IPS DF 4.7 (cell line): ENCODE measurements at regions not wholly inside any gene's neighbourhood (a gene's known extent, or its start where the extent isn't known, plus 50 kb on each side); places are given as distances from the start of the nearest gene placed in this dataset.
"Not testable (repeated sequence)": the region's sequence is repeated elsewhere in the genome, so short reads cannot be mapped to it uniquely, and the experiment has no call there.

ENCODE experiments used
- DNase-seq: peaks from one replicate; pipeline ENCODE4 v3.0.0-alpha.2; 2013; ENCODE audit warnings: low spot score; ENCODE audit errors: extremely low read depth

- no peak for DNase-seq
These were observed 176.8 kb upstream of the GLRA2 start for GRCh38 chrX:14352511-14352910.

GRCh38 chrX:14351611-14352303, 177.6 kb upstream of the GLRA2 start:
- no peak for DNase-seq

- no peak for DNase-seq
These were observed 181.8 kb upstream of the GLRA2 start for GRCh38 chrX:14347523-14347922.

- no peak for DNase-seq
These were observed 185.0 kb upstream of the GLRA2 start for GRCh38 chrX:14344172-14344940.

- no peak for DNase-seq
These were observed 219.9 kb upstream of the GLRA2 start for GRCh38 chrX:14309431-14309830.

GRCh38 chrX:14308976-14309375, 220.4 kb upstream of the GLRA2 start:
- DNase-seq = not testable (repeated sequence)

- no peak for DNase-seq
These were observed 225.4 kb upstream of the GLRA2 start for GRCh38 chrX:14303891-14304290.

- not testable (repeated sequence) for DNase-seq
These were observed 226.8 kb upstream of the GLRA2 start for GRCh38 chrX:14302561-14302960.

- DNase-seq = no peak
These were observed 229.0 kb upstream of the GLRA2 start for GRCh38 chrX:14300376-14300775.

GRCh38 chrX:14295426-14295825, 233.9 kb upstream of the GLRA2 start:
- DNase-seq = no peak

- peak; percentile 1 for DNase-seq
These were observed 237.5 kb upstream of the GLRA2 start for GRCh38 chrX:14291666-14292500.

GRCh38 chrX:14290335-14290734, 239.0 kb upstream of the GLRA2 start:
- no peak for DNase-seq

- no peak for DNase-seq
These were observed 245.0 kb upstream of the GEMIN8 start for GRCh38 chrX:14274691-14275090.

GRCh38 chrX:14267216-14267615, 237.5 kb upstream of the GEMIN8 start:
- no peak for DNase-seq

- DNase-seq = no peak
These were observed 237.0 kb upstream of the GEMIN8 start for GRCh38 chrX:14266705-14267104.

- DNase-seq = no peak
These were observed 214.1 kb upstream of the GEMIN8 start for GRCh38 chrX:14243823-14244222.

- DNase-seq = no peak
These were observed 205.3 kb upstream of the GEMIN8 start for GRCh38 chrX:14235004-14235403.

GRCh38 chrX:14232688-14233087, 203.0 kb upstream of the GEMIN8 start:
- no peak for DNase-seq

GRCh38 chrX:14228611-14229010, 198.9 kb upstream of the GEMIN8 start:
- no peak for DNase-seq

GRCh38 chrX:14220386-14220944, 190.8 kb upstream of the GEMIN8 start:
- DNase-seq = no peak

GRCh38 chrX:14209034-14209433, 179.3 kb upstream of the GEMIN8 start:
- DNase-seq = no peak

- DNase-seq = no peak
These were observed 165.0 kb upstream of the GEMIN8 start for GRCh38 chrX:14194711-14195110.
